ENCODE measurements at regions not wholly inside any gene's neighbourhood (a gene's known extent, or its start where the extent isn't known, plus 50 kb on each side); places are given as distances from the start of the nearest gene placed in this dataset.

GRCh38 chr10:3249307-3249889 is 76.8 kb upstream of the PITRM1 start:
- TF ChIP-seq CTCF (IDR thresholded peaks at IDR 0.05) (no peak), POLR2A (IDR thresholded peaks at IDR 0.05) (no peak)
